ENCODE measurements at regions not wholly inside any gene's neighbourhood (a gene's known extent, or its start where the extent isn't known, plus 50 kb on each side); places are given as distances from the start of the nearest gene placed in this dataset.

- BruUV-seq (replicated peaks) = no TSS peak
- TF ChIP-seq, protein P1, sequence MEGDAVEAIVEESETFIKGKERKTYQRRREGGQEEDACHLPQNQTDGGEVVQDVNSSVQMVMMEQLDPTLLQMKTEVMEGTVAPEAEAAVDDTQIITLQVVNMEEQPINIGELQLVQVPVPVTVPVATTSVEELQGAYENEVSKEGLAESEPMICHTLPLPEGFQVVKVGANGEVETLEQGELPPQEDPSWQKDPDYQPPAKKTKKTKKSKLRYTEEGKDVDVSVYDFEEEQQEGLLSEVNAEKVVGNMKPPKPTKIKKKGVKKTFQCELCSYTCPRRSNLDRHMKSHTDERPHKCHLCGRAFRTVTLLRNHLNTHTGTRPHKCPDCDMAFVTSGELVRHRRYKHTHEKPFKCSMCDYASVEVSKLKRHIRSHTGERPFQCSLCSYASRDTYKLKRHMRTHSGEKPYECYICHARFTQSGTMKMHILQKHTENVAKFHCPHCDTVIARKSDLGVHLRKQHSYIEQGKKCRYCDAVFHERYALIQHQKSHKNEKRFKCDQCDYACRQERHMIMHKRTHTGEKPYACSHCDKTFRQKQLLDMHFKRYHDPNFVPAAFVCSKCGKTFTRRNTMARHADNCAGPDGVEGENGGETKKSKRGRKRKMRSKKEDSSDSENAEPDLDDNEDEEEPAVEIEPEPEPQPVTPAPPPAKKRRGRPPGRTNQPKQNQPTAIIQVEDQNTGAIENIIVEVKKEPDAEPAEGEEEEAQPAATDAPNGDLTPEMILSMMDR (IDR thresholded peaks at IDR 0.05; ENCODE audit: unreplicated experiment) = no peak
- no peak overlapping the region for H3K4me3 Mint-ChIP-seq (ENCODE audit: low read depth, unreplicated experiment)
- no peak overlapping the region for H3K27ac Mint-ChIP-seq (ENCODE audit: unreplicated experiment)
- no peaks in the 10 kb centered on the region for H3K36me3 Mint-ChIP-seq (ENCODE audit: insufficient read depth, unreplicated experiment)
- DNase-seq = no peak
- H3K4me1 Mint-ChIP-seq (ENCODE audit: low read depth, unreplicated experiment) = peaks cover 7% of the 10 kb centered on the region
- CTCF ChIA-PET = no interaction called here
- H3K9me3 Mint-ChIP-seq (ENCODE audit: low read depth, unreplicated experiment) = no peaks in the 10 kb centered on the region
- H3K27me3 Mint-ChIP-seq (ENCODE audit: unreplicated experiment) = peaks cover 70% of the 10 kb centered on the region
- intact Hi-C loops (cut with micrococcal nuclease; ENCODE audit: unreplicated experiment) = no loop called here
Measured at GRCh38 chr9:99360026-99360425, 137.9 kb downstream of the SEC61B start.

DNA sequence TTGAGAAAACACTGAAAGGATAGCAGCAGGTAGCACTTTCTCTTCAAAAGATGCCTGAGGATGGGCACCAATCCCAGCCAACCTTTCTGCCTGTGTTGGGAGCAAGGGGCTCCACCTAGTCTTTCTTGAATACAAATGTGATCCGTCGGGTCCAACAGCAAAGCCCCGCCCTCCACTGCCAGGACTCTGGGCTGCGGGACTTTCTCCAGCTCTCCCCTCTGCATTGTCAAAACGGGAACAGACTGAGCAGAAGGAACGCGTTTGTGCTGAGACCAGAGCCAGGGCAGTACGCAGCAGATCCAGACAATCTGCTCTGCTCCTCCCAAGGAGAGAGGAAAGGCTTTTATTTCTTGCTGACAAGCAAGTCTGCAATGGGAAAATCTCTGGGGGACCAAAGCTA lies 139.7 kb downstream of the SEC61B start:
- BruUV-seq (replicated peaks) = no TSS peak
- TF ChIP-seq, protein P1 (IDR thresholded peaks at IDR 0.05; ENCODE audit: unreplicated experiment) = no peak
- intact Hi-C loops (cut with micrococcal nuclease; ENCODE audit: unreplicated experiment) = no loop called here
- Mint-ChIP-seq H3K4me1 (ENCODE audit: low read depth, unreplicated experiment) (peaks cover 8% of the 10 kb centered on the region), H3K27me3 (ENCODE audit: unreplicated experiment) (peaks cover 71% of the 10 kb centered on the region), H3K4me3 (ENCODE audit: low read depth, unreplicated experiment) (no peak overlapping the region), H3K9me3 (ENCODE audit: low read depth, unreplicated experiment) (no peaks in the 10 kb centered on the region), H3K27ac (ENCODE audit: unreplicated experiment) (no peak overlapping the region), H3K36me3 (ENCODE audit: insufficient read depth, unreplicated experiment) (no peaks in the 10 kb centered on the region)
- no peak for DNase-seq
- CTCF ChIA-PET = no interaction called here

- no TSS peak for BruUV-seq (replicated peaks)
- Mint-ChIP-seq H3K4me1 (ENCODE audit: low read depth, unreplicated experiment) (peaks cover 8% of the 10 kb centered on the region), H3K27ac (ENCODE audit: unreplicated experiment) (no peak overlapping the region), H3K9me3 (ENCODE audit: low read depth, unreplicated experiment) (no peaks in the 10 kb centered on the region), H3K27me3 (ENCODE audit: unreplicated experiment) (peaks cover 76% of the 10 kb centered on the region), H3K4me3 (ENCODE audit: low read depth, unreplicated experiment) (no peak overlapping the region), H3K36me3 (ENCODE audit: insufficient read depth, unreplicated experiment) (no peaks in the 10 kb centered on the region)
- intact Hi-C loops (cut with micrococcal nuclease; ENCODE audit: unreplicated experiment) = no loop called here
- DNase-seq = no peak
- CTCF ChIA-PET = no interaction called here
- TF ChIP-seq, protein P1 (IDR thresholded peaks at IDR 0.05; ENCODE audit: unreplicated experiment) = no peak
Measured at GRCh38 chr9:99362321-99362720, 140.2 kb downstream of the SEC61B start.

DNA sequence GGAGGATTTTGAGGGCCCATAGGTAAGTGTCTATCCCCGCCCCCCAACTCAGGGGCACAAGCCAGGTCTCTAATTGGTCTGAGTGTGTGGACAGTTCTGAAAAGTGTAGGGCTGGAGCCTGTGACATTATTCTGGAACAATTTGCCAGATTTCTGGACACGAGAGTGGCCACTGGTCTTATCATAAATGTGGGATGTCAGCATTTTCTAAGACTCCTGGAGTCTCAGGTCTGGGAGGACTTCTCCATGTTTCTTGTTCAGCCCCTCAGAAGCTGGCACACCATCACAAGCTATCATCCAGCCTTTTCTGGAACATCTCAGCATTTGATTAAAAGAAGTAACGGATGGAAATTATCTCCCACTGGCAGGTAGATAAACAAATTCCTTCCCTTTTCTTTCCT lies 141.4 kb downstream of the SEC61B start:
- intact Hi-C loops (cut with micrococcal nuclease; ENCODE audit: unreplicated experiment) = no loop called here
- no TSS peak for BruUV-seq (replicated peaks)
- TF ChIP-seq, protein P1 (IDR thresholded peaks at IDR 0.05; ENCODE audit: unreplicated experiment) = no peak
- peaks cover 86% of the 10 kb centered on the region for H3K27me3 Mint-ChIP-seq (ENCODE audit: unreplicated experiment)
- no peak for DNase-seq
- no peaks in the 10 kb centered on the region for H3K9me3 Mint-ChIP-seq (ENCODE audit: low read depth, unreplicated experiment)
- H3K4me3 Mint-ChIP-seq (ENCODE audit: low read depth, unreplicated experiment) = no peak overlapping the region
- no peak overlapping the region for H3K27ac Mint-ChIP-seq (ENCODE audit: unreplicated experiment)
- peaks cover 8% of the 10 kb centered on the region for H3K4me1 Mint-ChIP-seq (ENCODE audit: low read depth, unreplicated experiment)
- CTCF ChIA-PET = no interaction called here
- H3K36me3 Mint-ChIP-seq (ENCODE audit: insufficient read depth, unreplicated experiment) = no peaks in the 10 kb centered on the region
